Panc1 (cell line): ENCODE measurements at regions not wholly inside any gene's neighbourhood (a gene's known extent, or its start where the extent isn't known, plus 50 kb on each side); places are given as distances from the start of the nearest gene placed in this dataset.

Experiments
- ATAC-seq: fragments of 200-7000 bp; cut with Tn5 transposase; 2 replicates; pipeline ENCODE4 v1.9.1; 2020; ENCODE audit warnings: mild to moderate bottlenecking, moderate library complexity
- BruUV-seq: library from RNA; stranded (reverse); fragments of 400-500 nt; replicated peaks from 2 replicates; lab custom pipeline; 2021; lab: Mats Ljungman, UMichigan
- CTCF ChIA-PET: fragments of 300-600 bp; sonication (Branson Sonifier 250); formaldehyde crosslinking; loops from one replicate; lab custom pipeline; 2022; ENCODE audit warnings: antibody characterized with exemption; lab: Charles Lee
- POLR2A ChIA-PET: fragments of 300-600 bp; sonication (Branson Sonifier 250); formaldehyde crosslinking; loops from one replicate; lab custom pipeline; 2022; ENCODE audit warnings: antibody characterized with exemption; lab: Charles Lee
- DNase-seq: peaks from one replicate; pipeline ENCODE4 v3.0.0-alpha.2; 2010; ENCODE audit warnings: low read depth, low spot score
- H3K27ac ChIP-seq: 2 replicates; pipeline ENCODE4 v1.5.1; 2011; ENCODE audit warnings: mild to moderate bottlenecking, low read length, inconsistent platforms
- H3K27me3 ChIP-seq: fragments of 200-500 bp; sonication (Bioruptor generic); 2 replicates; pipeline ENCODE4 v1.6.0; 2014; ENCODE audit warnings: low read length, inconsistent platforms; ENCODE audit not compliant: control insufficient read depth, insufficient read depth
- H3K36me3 ChIP-seq: fragments of 200-500 bp; sonication (Bioruptor generic); 2 replicates; pipeline ENCODE4 v1.5.1; 2014; ENCODE audit warnings: inconsistent platforms, mild to moderate bottlenecking, low read length, moderate library complexity; ENCODE audit not compliant: control insufficient read depth, insufficient read depth
- H3K4me1 ChIP-seq: 2 replicates; pipeline ENCODE4 v1.5.1; 2011; ENCODE audit warnings: inconsistent platforms, mild to moderate bottlenecking, low read length, moderate library complexity; ENCODE audit not compliant: control insufficient read depth, insufficient read depth
- H3K4me3 ChIP-seq, 2 experiments: 2 replicates each; pipeline ENCODE4 v1.5.1; 2011 to 2012; ENCODE audit warnings: low read depth in 2 of 2, low read length in 2 of 2, mild to moderate bottlenecking in 2 of 2, inconsistent platforms in 1 of 2, moderate library complexity in 1 of 2
- H3K9me3 ChIP-seq: fragments of 200-500 bp; sonication (Bioruptor generic); 2 replicates; pipeline ENCODE4 v1.5.1; 2014; ENCODE audit warnings: low read depth, mild to moderate bottlenecking, inconsistent platforms, low read length, moderate library complexity; ENCODE audit not compliant: control insufficient read depth, insufficient read depth
- POLR2AphosphoS5 ChIP-seq: IDR thresholded peaks from 2 replicates; pipeline ENCODE4 v1.6.1; 2012; ENCODE audit warnings: mild to moderate bottlenecking, low read depth, low read length, moderate library complexity
- SIN3A ChIP-seq: IDR thresholded peaks from 2 replicates; pipeline ENCODE4 v1.6.1; 2012; ENCODE audit warnings: low read depth, mild to moderate bottlenecking, low read length, moderate library complexity, borderline replicate concordance; ENCODE audit not compliant: insufficient read depth
- TCF7L2 ChIP-seq: IDR thresholded peaks from 2 replicates; pipeline ENCODE4 v1.6.1; 2011; ENCODE audit warnings: mild to moderate bottlenecking, low read depth, low read length, inconsistent platforms
- in situ Hi-C: cut with HindIII; loops from 2 replicates; pipeline ENCODE4 v1.10.0; 2016; ENCODE audit warnings: low sequenced_read_pairs, low pct_unique_long_range_greater_than_20kb
- intact Hi-C: fragments of 100-400 bp; cut with micrococcal nuclease; formaldehyde crosslinking; loops from one replicate; pipeline ENCODE4 v1.10.0; 2022; ENCODE audit not compliant: unreplicated experiment
- TF ChIP-seq, protein P1 (sequence below), 2 experiments: IDR thresholded peaks; 2 replicates each; pipeline ENCODE4 v1.6.1; 2011 to 2012; ENCODE audit warnings: low read depth in 2 of 2, control low read depth in 1 of 2, low read length in 1 of 2, mild to moderate bottlenecking in 1 of 2, moderate library complexity in 1 of 2; ENCODE audit not compliant: insufficient read depth in 1 of 2
- TF ChIP-seq, protein P2 (sequence below): fragments of 450-650 bp; IDR thresholded peaks from 2 replicates; pipeline ENCODE4 v1.5.1; 2017; ENCODE audit warnings: mild to moderate bottlenecking

DNA sequence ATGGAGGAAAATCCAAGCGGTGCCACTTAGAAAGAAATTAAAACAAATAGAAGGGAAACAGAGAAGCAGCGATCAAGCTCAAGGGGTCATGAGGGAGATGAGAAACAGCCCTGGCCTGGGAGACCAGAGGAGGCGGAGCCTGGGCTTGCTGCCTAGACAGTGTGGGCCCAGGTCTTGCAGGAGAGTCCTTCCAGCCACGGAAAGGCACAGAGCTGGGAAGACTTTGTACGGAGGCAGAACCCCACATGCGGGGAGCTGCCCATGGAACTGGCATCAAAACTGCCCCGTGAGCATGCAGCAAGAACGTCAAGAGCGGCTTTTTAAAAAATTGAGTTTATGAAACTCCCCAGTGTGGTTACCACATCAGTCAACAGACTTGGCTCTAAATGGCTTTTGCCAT is 119.4 kb downstream of the IRX1 start:
- H3K27ac ChIP-seq = no peak overlapping the region
- TF ChIP-seq SIN3A = no peak
- no peak for TF ChIP-seq POLR2AphosphoS5
- TF ChIP-seq TCF7L2 = no peak
- TF ChIP-seq, protein P1, sequence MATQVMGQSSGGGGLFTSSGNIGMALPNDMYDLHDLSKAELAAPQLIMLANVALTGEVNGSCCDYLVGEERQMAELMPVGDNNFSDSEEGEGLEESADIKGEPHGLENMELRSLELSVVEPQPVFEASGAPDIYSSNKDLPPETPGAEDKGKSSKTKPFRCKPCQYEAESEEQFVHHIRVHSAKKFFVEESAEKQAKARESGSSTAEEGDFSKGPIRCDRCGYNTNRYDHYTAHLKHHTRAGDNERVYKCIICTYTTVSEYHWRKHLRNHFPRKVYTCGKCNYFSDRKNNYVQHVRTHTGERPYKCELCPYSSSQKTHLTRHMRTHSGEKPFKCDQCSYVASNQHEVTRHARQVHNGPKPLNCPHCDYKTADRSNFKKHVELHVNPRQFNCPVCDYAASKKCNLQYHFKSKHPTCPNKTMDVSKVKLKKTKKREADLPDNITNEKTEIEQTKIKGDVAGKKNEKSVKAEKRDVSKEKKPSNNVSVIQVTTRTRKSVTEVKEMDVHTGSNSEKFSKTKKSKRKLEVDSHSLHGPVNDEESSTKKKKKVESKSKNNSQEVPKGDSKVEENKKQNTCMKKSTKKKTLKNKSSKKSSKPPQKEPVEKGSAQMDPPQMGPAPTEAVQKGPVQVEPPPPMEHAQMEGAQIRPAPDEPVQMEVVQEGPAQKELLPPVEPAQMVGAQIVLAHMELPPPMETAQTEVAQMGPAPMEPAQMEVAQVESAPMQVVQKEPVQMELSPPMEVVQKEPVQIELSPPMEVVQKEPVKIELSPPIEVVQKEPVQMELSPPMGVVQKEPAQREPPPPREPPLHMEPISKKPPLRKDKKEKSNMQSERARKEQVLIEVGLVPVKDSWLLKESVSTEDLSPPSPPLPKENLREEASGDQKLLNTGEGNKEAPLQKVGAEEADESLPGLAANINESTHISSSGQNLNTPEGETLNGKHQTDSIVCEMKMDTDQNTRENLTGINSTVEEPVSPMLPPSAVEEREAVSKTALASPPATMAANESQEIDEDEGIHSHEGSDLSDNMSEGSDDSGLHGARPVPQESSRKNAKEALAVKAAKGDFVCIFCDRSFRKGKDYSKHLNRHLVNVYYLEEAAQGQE (IDR thresholded peaks at IDR 0.05; ENCODE audit: insufficient read depth in 1 of 2, low read depth in 2 of 2, low read length in 1 of 2) = no peak
- TF ChIP-seq, protein P2, sequence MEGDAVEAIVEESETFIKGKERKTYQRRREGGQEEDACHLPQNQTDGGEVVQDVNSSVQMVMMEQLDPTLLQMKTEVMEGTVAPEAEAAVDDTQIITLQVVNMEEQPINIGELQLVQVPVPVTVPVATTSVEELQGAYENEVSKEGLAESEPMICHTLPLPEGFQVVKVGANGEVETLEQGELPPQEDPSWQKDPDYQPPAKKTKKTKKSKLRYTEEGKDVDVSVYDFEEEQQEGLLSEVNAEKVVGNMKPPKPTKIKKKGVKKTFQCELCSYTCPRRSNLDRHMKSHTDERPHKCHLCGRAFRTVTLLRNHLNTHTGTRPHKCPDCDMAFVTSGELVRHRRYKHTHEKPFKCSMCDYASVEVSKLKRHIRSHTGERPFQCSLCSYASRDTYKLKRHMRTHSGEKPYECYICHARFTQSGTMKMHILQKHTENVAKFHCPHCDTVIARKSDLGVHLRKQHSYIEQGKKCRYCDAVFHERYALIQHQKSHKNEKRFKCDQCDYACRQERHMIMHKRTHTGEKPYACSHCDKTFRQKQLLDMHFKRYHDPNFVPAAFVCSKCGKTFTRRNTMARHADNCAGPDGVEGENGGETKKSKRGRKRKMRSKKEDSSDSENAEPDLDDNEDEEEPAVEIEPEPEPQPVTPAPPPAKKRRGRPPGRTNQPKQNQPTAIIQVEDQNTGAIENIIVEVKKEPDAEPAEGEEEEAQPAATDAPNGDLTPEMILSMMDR = no peak
- POLR2A ChIA-PET = no interaction called here
- CTCF ChIA-PET = no interaction called here
- H3K4me1 ChIP-seq = no peaks in the 10 kb centered on the region
- no peak overlapping the region for H3K4me3 ChIP-seq
- H3K36me3 ChIP-seq = no peaks in the 10 kb centered on the region
- ATAC-seq = no peak
- H3K27me3 ChIP-seq = no peaks in the 10 kb centered on the region
- in situ Hi-C loops = no loop called here
- H3K9me3 ChIP-seq = no peaks in the 10 kb centered on the region
- DNase-seq = no peak
- BruUV-seq = no TSS peak
- intact Hi-C loops = no loop called here

DNA sequence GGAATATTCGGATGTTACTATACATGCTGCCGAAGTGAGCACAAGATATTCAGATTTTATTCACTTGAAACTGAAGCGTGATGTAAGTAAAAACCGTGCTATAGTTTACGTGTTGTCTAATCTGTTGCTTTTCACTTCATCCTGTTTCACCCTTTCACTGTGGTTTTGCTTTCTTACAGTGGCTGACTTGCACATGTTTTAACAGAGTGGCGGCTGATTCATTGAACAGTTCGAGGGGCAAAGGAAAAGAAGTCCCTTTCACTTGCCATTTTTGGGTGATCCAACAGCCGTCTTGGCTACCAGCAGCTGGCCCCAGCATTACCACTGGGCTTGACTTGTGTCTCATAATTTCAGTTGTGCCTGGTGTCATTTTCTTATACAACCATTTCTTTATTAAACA is 134.0 kb downstream of the IRX1 start:
- in situ Hi-C loops = no loop called here
- Histone ChIP-seq H3K27me3 (no peaks in the 10 kb centered on the region), H3K4me3 (no peak overlapping the region), H3K36me3 (no peaks in the 10 kb centered on the region), H3K9me3 (no peaks in the 10 kb centered on the region), H3K27ac (no peak overlapping the region), H3K4me1 (no peaks in the 10 kb centered on the region)
- no peak for ATAC-seq
- ChIA-PET CTCF (no interaction called here), POLR2A (no interaction called here)
- no peak for DNase-seq
- BruUV-seq = no TSS peak
- intact Hi-C loops = no loop called here
- TF ChIP-seq SIN3A (no peak), POLR2AphosphoS5 (no peak), TCF7L2 (no peak)
- TF ChIP-seq, protein P1 (IDR thresholded peaks at IDR 0.05; ENCODE audit: insufficient read depth in 1 of 2, low read depth in 2 of 2, low read length in 1 of 2) = no peak
- TF ChIP-seq, protein P2 = no peak
